HG02588 (cell line): ENCODE measurements at regions not wholly inside any gene's neighbourhood (a gene's known extent, or its start where the extent isn't known, plus 50 kb on each side); places are given as distances from the start of the nearest gene placed in this dataset.

Experiments
- ATAC-seq: cut with Tn5 transposase; IDR thresholded peaks from one replicate; pipeline ENCODE4 v1.9.1; 2021; ENCODE audit warnings: mild to moderate bottlenecking, moderate library complexity; ENCODE audit not compliant: unreplicated experiment

GRCh38 chr2:217722883-217723472 lies 279.8 kb downstream of the TNS1 start:
- no peak for ATAC-seq

- ATAC-seq, result no peak
These were observed 285.1 kb downstream of the TNS1 start for GRCh38 chr2:217717646-217718045.

- ATAC-seq, result no peak
These were observed 287.3 kb downstream of the TNS1 start for GRCh38 chr2:217715484-217715883.

GRCh38 chr2:217714287-217714751 lies 288.5 kb downstream of the TNS1 start:
- ATAC-seq, result no peak

- no peak for ATAC-seq
These were observed 289.2 kb downstream of the TNS1 start for GRCh38 chr2:217713395-217714286.

- ATAC-seq, result no peak
These were observed 290.4 kb downstream of the TNS1 start for GRCh38 chr2:217712431-217712830.

- ATAC-seq, result no peak
These were observed 291.6 kb downstream of the TNS1 start for GRCh38 chr2:217711188-217711587.

- ATAC-seq, result no peak
These were observed 292.5 kb downstream of the TNS1 start for GRCh38 chr2:217710211-217710765.

GRCh38 chr2:217709478-217710210 lies 293.2 kb downstream of the TNS1 start:
- no peak for ATAC-seq

GRCh38 chr2:217707131-217707611 lies 295.6 kb downstream of the TNS1 start:
- ATAC-seq, result no peak

GRCh38 chr2:217706513-217706912 lies 296.3 kb downstream of the TNS1 start:
- no peak for ATAC-seq

- no peak for ATAC-seq
These were observed 296.7 kb downstream of the TNS1 start for GRCh38 chr2:217706095-217706494.

- no peak for ATAC-seq
These were observed 297.3 kb downstream of the TNS1 start for GRCh38 chr2:217705461-217705860.

GRCh38 chr2:217703999-217704398 lies 298.8 kb downstream of the TNS1 start:
- ATAC-seq, result no peak

GRCh38 chr2:217703102-217703501 lies 299.7 kb downstream of the TNS1 start:
- no peak for ATAC-seq

GRCh38 chr2:217701622-217702021 lies 301.2 kb downstream of the TNS1 start:
- no peak for ATAC-seq

GRCh38 chr2:217698691-217699090 lies 304.1 kb downstream of the TNS1 start:
- ATAC-seq, result no peak

- no peak for ATAC-seq
These were observed 307.7 kb downstream of the TNS1 start for GRCh38 chr2:217695033-217695520.

- no peak for ATAC-seq
These were observed 308.5 kb downstream of the TNS1 start for GRCh38 chr2:217694291-217694690.

- ATAC-seq, result no peak
These were observed 309.4 kb downstream of the TNS1 start for GRCh38 chr2:217693363-217693762.
